Activated CD8-positive, alpha-beta memory T cell treated with anti-CD3 and anti-CD28 coated beads, Interleukin-2, amount 10 ng/mL, durations not matched to agents 7 days and 5 days (primary cell): ENCODE measurements at regions not wholly inside any gene's neighbourhood (a gene's known extent, or its start where the extent isn't known, plus 50 kb on each side); places are given as distances from the start of the nearest gene placed in this dataset.
"Not testable (repeated sequence)": the region's sequence is repeated elsewhere in the genome, so short reads cannot be mapped to it uniquely, and the experiment has no call there.

Experiments used
- ATAC-seq: fragments of 150-1000 bp; cut with Tn5 transposase; one replicate; pipeline ENCODE4 v1.10.0; 2021; ENCODE audit warnings: moderate library complexity
- CTCF ChIA-PET: fragments of 350-600 bp; sonication (Branson Sonifier 250); formaldehyde crosslinking; loops from one replicate; lab custom pipeline; 2021; ENCODE audit warnings: antibody characterized with exemption; lab: Charles Lee
- DNase-seq: peaks from one replicate; pipeline ENCODE4 v3.0.0-alpha.2; 2020
- H3K27ac Mint-ChIP-seq: one replicate; pipeline ENCODE4 v1.8.0; 2021; ENCODE audit warnings: mild to moderate bottlenecking, mixed read lengths
- H3K27me3 Mint-ChIP-seq: one replicate; pipeline ENCODE4 v1.8.0; 2021; ENCODE audit warnings: mixed read lengths
- H3K36me3 Mint-ChIP-seq: one replicate; pipeline ENCODE4 v1.8.0; 2021; ENCODE audit warnings: mild to moderate bottlenecking, mixed read lengths
- H3K4me1 Mint-ChIP-seq: one replicate; pipeline ENCODE4 v1.8.0; 2021; ENCODE audit warnings: mixed read lengths
- H3K4me3 Mint-ChIP-seq: one replicate; pipeline ENCODE4 v1.8.0; 2021; ENCODE audit warnings: mild to moderate bottlenecking, moderate library complexity, mixed read lengths
- H3K9me3 Mint-ChIP-seq: one replicate; pipeline ENCODE4 v1.8.0; 2022; ENCODE audit warnings: low read depth, mixed read lengths

DNA sequence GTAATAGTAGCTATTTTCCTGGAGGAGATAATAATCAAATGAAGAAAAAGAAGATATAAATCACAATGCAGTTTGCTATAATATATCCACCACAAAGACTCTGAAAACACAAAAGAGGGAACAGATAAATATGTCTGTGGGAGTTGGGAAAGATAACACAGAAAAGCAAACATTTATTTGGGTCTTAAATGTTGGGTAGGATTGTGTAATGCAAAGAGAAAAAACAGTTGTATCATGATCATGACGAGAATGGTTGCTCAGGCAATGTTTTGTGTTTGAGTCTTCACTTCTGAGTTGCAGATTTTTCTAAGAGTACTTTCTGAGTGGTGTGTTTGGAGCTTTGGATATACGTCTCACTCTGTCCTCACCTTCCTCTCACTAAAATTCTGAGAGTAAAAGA lies 437.5 kb downstream of the TFEC start:
- Mint-ChIP-seq H3K4me1 (no peaks in the 10 kb centered on the region), H3K27me3 (no peaks in the 10 kb centered on the region), H3K4me3 (no peak overlapping the region), H3K9me3 (no peaks in the 10 kb centered on the region), H3K27ac (no peak overlapping the region), H3K36me3 (no peaks in the 10 kb centered on the region)
- no peak for DNase-seq
- CTCF ChIA-PET = no interaction called here
- no peak for ATAC-seq

GRCh38 chr7:115585015-115585718 lies 445.4 kb downstream of the TFEC start:
- H3K4me3 Mint-ChIP-seq = no peak overlapping the region
- H3K9me3 Mint-ChIP-seq = no peaks in the 10 kb centered on the region
- no peak for DNase-seq
- no peak overlapping the region for H3K27ac Mint-ChIP-seq
- no peaks in the 10 kb centered on the region for H3K27me3 Mint-ChIP-seq
- no peak for ATAC-seq
- no peaks in the 10 kb centered on the region for H3K4me1 Mint-ChIP-seq
- no peaks in the 10 kb centered on the region for H3K36me3 Mint-ChIP-seq
- CTCF ChIA-PET = no interaction called here

- CTCF ChIA-PET = no interaction called here
- ATAC-seq = no peak
- no peaks in the 10 kb centered on the region for H3K36me3 Mint-ChIP-seq
- H3K9me3 Mint-ChIP-seq = no peaks in the 10 kb centered on the region
- H3K27me3 Mint-ChIP-seq = no peaks in the 10 kb centered on the region
- no peak overlapping the region for H3K27ac Mint-ChIP-seq
- DNase-seq = no peak
- H3K4me3 Mint-ChIP-seq = no peak overlapping the region
- H3K4me1 Mint-ChIP-seq = no peaks in the 10 kb centered on the region
Measured at GRCh38 chr7:115582956-115583355, 447.6 kb downstream of the TFEC start.

DNA sequence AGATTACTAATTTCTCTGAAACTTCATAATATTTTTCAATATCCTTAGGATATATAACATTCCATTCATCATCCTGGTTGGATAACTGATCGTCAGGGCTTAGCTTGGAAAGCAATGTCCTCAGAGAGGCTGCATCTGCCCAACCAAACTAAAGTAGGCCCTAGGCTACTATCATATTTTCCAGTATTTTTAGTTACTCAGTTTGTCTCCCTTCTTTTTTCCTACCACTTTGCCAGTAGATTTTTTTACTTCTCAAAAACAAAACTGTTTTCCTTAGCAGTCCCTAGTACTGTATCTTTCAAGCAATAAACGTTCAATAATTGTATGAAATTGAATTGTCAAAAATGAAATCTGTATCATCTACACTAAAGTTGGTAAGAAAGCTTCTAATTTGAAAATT lies 452.0 kb downstream of the TFEC start:
- DNase-seq = no peak
- CTCF ChIA-PET = no interaction called here
- Mint-ChIP-seq H3K36me3 (no peaks in the 10 kb centered on the region), H3K27ac (no peak overlapping the region), H3K4me1 (no peaks in the 10 kb centered on the region), H3K27me3 (no peaks in the 10 kb centered on the region), H3K4me3 (no peak overlapping the region), H3K9me3 (no peaks in the 10 kb centered on the region)
- no peak for ATAC-seq

GRCh38 chr7:115574681-115575291 lies 455.8 kb downstream of the TFEC start:
- CTCF ChIA-PET = no interaction called here
- Mint-ChIP-seq H3K27ac (no peak overlapping the region), H3K9me3 (no peaks in the 10 kb centered on the region), H3K27me3 (no peaks in the 10 kb centered on the region), H3K4me3 (no peak overlapping the region), H3K4me1 (no peaks in the 10 kb centered on the region), H3K36me3 (no peaks in the 10 kb centered on the region)
- ATAC-seq (no peak), DNase-seq (no peak)

DNA sequence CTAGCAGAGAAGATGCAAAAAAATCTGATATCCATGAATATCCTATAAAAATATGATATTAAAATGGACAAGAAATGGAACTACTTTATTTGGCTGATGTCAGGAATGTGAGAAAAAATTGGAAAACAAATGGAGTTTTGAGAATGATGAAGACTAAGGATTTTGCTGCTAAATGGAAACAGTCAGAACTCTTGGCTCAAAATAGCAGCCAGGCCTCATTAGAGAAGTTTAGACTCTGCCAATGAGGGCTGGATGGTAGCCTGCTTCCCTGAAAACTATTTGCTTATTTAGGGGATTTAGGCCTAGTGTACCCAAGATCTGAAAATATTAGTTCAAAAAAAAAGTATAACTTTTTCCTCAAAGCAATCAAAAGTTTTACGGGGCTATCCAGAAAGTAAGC lies 458.5 kb downstream of the TFEC start:
- Mint-ChIP-seq H3K9me3 (no peaks in the 10 kb centered on the region), H3K27me3 (no peaks in the 10 kb centered on the region), H3K27ac (no peak overlapping the region), H3K4me3 (no peak overlapping the region), H3K36me3 (no peaks in the 10 kb centered on the region), H3K4me1 (no peaks in the 10 kb centered on the region)
- CTCF ChIA-PET = no interaction called here
- no peak for ATAC-seq
- DNase-seq = no peak

GRCh38 chr7:115561335-115562110 lies 469.0 kb downstream of the TFEC start:
- DNase-seq (no peak), ATAC-seq (no peak)
- Mint-ChIP-seq H3K27ac (no peak overlapping the region), H3K9me3 (no peaks in the 10 kb centered on the region), H3K27me3 (no peaks in the 10 kb centered on the region), H3K4me1 (no peaks in the 10 kb centered on the region), H3K36me3 (no peaks in the 10 kb centered on the region), H3K4me3 (no peak overlapping the region)
- CTCF ChIA-PET = no interaction called here

- Mint-ChIP-seq H3K27me3 (no peaks in the 10 kb centered on the region), H3K4me3 (no peak overlapping the region), H3K9me3 (no peaks in the 10 kb centered on the region), H3K4me1 (no peaks in the 10 kb centered on the region), H3K36me3 (no peaks in the 10 kb centered on the region), H3K27ac (no peak overlapping the region)
- ATAC-seq (no peak), DNase-seq (no peak)
- CTCF ChIA-PET = interaction anchor here (0.7 kb wide), 1 partner anchor 1400 kb away, joined by 3 read pairs; no protein-coding TSS in a partner anchor
Measured at GRCh38 chr7:115559877-115560276, 470.7 kb downstream of the TFEC start.

- CTCF ChIA-PET = no interaction called here
- H3K27me3 Mint-ChIP-seq = no peaks in the 10 kb centered on the region
- H3K4me1 Mint-ChIP-seq = no peaks in the 10 kb centered on the region
- no peak overlapping the region for H3K27ac Mint-ChIP-seq
- ATAC-seq = no peak
- H3K9me3 Mint-ChIP-seq = no peaks in the 10 kb centered on the region
- H3K4me3 Mint-ChIP-seq = no peak overlapping the region
- no peak for DNase-seq
- H3K36me3 Mint-ChIP-seq = no peaks in the 10 kb centered on the region
Measured at GRCh38 chr7:115558161-115558560, 472.4 kb downstream of the TFEC start.

DNA sequence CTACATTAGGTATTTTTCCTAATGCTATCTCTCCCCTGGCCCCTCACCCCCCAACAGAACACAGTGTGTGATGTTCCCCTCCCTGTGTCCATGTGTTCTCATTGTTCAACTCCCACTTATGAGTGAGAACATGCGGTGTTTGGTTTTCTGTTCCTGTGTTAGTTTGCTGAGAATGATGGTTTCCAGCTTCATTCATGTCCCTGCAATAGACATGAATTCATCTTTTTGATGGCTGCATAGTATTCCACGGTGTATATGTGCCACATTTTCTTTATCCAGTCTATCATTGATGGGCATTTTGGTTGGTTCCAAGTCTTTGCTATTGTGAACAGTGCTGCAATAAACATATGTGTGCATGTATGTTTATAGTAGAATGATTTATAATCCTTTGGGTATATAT lies 473.3 kb downstream of the TFEC start:
- ATAC-seq, H3K27ac Mint-ChIP-seq, H3K27me3 Mint-ChIP-seq, H3K9me3 Mint-ChIP-seq, H3K36me3 Mint-ChIP-seq, CTCF ChIA-PET, H3K4me3 Mint-ChIP-seq, H3K4me1 Mint-ChIP-seq, DNase-seq: not testable (repeated sequence)

GRCh38 chr7:115552766-115553165 lies 477.8 kb downstream of the TFEC start:
- H3K27ac Mint-ChIP-seq = no peak overlapping the region
- H3K36me3 Mint-ChIP-seq = no peaks in the 10 kb centered on the region
- no peak for ATAC-seq
- H3K4me3 Mint-ChIP-seq = no peak overlapping the region
- no peaks in the 10 kb centered on the region for H3K27me3 Mint-ChIP-seq
- no peaks in the 10 kb centered on the region for H3K4me1 Mint-ChIP-seq
- CTCF ChIA-PET = no interaction called here
- no peak for DNase-seq
- no peaks in the 10 kb centered on the region for H3K9me3 Mint-ChIP-seq

DNA sequence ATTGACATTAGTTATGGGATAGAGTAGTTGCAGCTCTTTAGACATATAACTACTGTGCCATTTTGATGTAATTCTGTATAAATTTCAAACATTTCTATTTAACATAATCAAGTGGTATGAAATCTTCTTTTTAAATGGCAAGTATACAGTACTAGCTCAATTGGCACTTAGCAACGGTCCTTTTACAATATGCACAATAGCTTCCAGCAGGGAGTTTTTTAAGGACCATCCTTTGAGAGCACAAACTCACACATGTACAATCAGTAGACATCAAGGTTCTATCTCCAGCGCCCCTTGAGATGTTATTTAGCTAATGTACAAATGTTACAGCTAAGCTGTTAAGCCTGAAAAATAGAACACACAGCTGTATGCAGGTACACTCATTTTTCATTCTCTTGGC lies 480.7 kb downstream of the TFEC start:
- DNase-seq (no peak), ATAC-seq (no peak)
- CTCF ChIA-PET = no interaction called here
- H3K27ac Mint-ChIP-seq = no peak overlapping the region
- no peak overlapping the region for H3K4me3 Mint-ChIP-seq
- no peaks in the 10 kb centered on the region for H3K4me1 Mint-ChIP-seq
- H3K36me3 Mint-ChIP-seq = no peaks in the 10 kb centered on the region
- H3K9me3 Mint-ChIP-seq = no peaks in the 10 kb centered on the region
- no peaks in the 10 kb centered on the region for H3K27me3 Mint-ChIP-seq

- Mint-ChIP-seq H3K27ac (no peak overlapping the region), H3K36me3 (no peaks in the 10 kb centered on the region), H3K4me3 (no peak overlapping the region), H3K9me3 (no peaks in the 10 kb centered on the region), H3K27me3 (no peaks in the 10 kb centered on the region), H3K4me1 (no peaks in the 10 kb centered on the region)
- CTCF ChIA-PET = no interaction called here
- ATAC-seq (no peak), DNase-seq (no peak)
Measured at GRCh38 chr7:115548756-115549155, 481.8 kb downstream of the TFEC start.

DNA sequence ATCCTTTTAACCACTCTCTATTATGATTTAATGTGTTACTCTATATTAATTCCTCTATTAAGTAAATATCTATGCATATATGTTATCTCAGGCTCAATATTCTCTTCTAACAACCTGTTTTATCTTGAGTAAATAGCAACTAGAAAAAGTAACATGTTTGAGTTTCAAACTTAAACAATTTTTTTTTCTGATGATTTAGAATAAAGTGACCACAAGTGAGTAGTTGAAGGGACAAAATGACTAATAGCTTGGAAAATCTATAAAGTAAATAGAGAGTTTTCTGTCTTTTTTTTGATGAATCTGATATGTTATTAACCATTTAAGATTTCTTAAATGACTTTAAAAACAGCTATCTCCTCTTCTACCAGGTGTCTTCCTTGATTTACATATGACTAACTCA lies 483.8 kb downstream of the TFEC start:
- Mint-ChIP-seq H3K4me1 (no peaks in the 10 kb centered on the region), H3K4me3 (no peak overlapping the region), H3K27me3 (no peaks in the 10 kb centered on the region), H3K36me3 (no peaks in the 10 kb centered on the region), H3K9me3 (no peaks in the 10 kb centered on the region), H3K27ac (no peak overlapping the region)
- DNase-seq (no peak), ATAC-seq (no peak)
- CTCF ChIA-PET = no interaction called here
